ENCODE measurements at regions not wholly inside any gene's neighbourhood (a gene's known extent, or its start where the extent isn't known, plus 50 kb on each side); places are given as distances from the start of the nearest gene placed in this dataset.

- TF ChIP-seq, protein P1, sequence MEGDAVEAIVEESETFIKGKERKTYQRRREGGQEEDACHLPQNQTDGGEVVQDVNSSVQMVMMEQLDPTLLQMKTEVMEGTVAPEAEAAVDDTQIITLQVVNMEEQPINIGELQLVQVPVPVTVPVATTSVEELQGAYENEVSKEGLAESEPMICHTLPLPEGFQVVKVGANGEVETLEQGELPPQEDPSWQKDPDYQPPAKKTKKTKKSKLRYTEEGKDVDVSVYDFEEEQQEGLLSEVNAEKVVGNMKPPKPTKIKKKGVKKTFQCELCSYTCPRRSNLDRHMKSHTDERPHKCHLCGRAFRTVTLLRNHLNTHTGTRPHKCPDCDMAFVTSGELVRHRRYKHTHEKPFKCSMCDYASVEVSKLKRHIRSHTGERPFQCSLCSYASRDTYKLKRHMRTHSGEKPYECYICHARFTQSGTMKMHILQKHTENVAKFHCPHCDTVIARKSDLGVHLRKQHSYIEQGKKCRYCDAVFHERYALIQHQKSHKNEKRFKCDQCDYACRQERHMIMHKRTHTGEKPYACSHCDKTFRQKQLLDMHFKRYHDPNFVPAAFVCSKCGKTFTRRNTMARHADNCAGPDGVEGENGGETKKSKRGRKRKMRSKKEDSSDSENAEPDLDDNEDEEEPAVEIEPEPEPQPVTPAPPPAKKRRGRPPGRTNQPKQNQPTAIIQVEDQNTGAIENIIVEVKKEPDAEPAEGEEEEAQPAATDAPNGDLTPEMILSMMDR (conservative IDR thresholded peaks at IDR 0.05 in 1 of 2, IDR thresholded peaks at IDR 0.05 in 1 of 2; ENCODE audit: low read depth in 1 of 2, low read length in 2 of 2) = no peak
- no peak for TF ChIP-seq EZH2 (IDR thresholded peaks at IDR 0.05; ENCODE audit: low read length, missing control alignments)
These were observed 195.5 kb upstream of the FBXL4 start for GRCh38 chr6:99143108-99143861.
